ENCODE measurements at regions not wholly inside any gene's neighbourhood (a gene's known extent, or its start where the extent isn't known, plus 50 kb on each side); places are given as distances from the start of the nearest gene placed in this dataset.

DNA sequence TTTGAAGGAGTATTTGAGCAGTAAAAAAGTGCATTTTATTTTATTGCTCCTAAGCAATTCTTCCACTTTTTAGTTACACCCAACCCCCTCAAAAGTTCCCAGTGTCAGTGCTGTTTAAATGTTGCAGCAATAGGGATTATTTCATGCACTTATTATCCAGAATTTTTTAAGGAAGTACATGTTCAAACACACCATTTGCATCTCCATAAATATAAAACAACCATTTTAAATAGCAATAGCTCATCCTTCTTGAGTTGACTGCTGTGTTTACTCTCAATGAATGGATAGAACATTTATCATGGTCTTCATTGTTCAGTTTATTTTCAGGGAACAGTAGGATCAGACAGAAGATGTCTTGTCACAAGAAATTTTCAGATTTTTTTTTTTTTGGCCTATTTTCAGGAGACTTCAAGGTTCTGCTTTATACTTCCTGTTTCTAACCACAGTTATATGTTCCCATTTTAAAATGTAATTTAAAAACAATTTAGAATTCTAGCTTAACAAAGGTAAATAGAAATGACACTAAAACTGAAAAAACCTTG, 171.9 kb downstream of the TMA16 start:
- H3K79me2 ChIP-seq (ENCODE audit: insufficient read depth, low read length): peaks cover 16% of the 10 kb centered on the region
- peak overlapping the region; percentile 22 for H3K9ac ChIP-seq (ENCODE audit: insufficient read depth, low read length, poor library complexity, severe bottlenecking)
- H3K9me3 ChIP-seq (replicated peaks in 1 of 2; ENCODE audit: control insufficient read depth in 1 of 2, insufficient read depth in 1 of 2, low read length in 2 of 2): no peaks in the 10 kb centered on the region
- no peaks in the 10 kb centered on the region for H3K36me3 ChIP-seq (replicated peaks in 1 of 2; ENCODE audit: control insufficient read depth in 1 of 2, insufficient read depth in 2 of 2, low read length in 2 of 2)
- H3K27me3 ChIP-seq (ENCODE audit: control insufficient read depth in 2 of 2, insufficient read depth in 2 of 2, low read length in 2 of 2): no peaks in the 10 kb centered on the region
- Mint-ChIP-seq H3K27me3 (ENCODE audit: low read depth in 3 of 3) (no peaks in the 10 kb centered on the region), H3K9me3 (no peaks in the 10 kb centered on the region), H3K4me1 (peaks cover 61% of the 10 kb centered on the region), H3K36me3 (no peaks in the 10 kb centered on the region), H3K27ac (peak overlapping the region; percentile 88 to 94 (median 93)), H3K4me3 (peak overlapping the region; percentile 28 to 83)
- TF ChIP-seq, protein P1, sequence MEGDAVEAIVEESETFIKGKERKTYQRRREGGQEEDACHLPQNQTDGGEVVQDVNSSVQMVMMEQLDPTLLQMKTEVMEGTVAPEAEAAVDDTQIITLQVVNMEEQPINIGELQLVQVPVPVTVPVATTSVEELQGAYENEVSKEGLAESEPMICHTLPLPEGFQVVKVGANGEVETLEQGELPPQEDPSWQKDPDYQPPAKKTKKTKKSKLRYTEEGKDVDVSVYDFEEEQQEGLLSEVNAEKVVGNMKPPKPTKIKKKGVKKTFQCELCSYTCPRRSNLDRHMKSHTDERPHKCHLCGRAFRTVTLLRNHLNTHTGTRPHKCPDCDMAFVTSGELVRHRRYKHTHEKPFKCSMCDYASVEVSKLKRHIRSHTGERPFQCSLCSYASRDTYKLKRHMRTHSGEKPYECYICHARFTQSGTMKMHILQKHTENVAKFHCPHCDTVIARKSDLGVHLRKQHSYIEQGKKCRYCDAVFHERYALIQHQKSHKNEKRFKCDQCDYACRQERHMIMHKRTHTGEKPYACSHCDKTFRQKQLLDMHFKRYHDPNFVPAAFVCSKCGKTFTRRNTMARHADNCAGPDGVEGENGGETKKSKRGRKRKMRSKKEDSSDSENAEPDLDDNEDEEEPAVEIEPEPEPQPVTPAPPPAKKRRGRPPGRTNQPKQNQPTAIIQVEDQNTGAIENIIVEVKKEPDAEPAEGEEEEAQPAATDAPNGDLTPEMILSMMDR (IDR thresholded peaks at IDR 0.05): no peak
- H4K20me1 ChIP-seq (ENCODE audit: insufficient read depth, low read length): no peaks in the 10 kb centered on the region
- H3K4me1 ChIP-seq (ENCODE audit: control insufficient read depth in 1 of 2, insufficient read depth in 2 of 2, low read length in 2 of 2): peaks cover 58 to 67% of the 10 kb centered on the region in 2 donors
- intact Hi-C loops (cut with micrococcal nuclease): loop anchor here (5.0 kb wide), 2 partner anchors 54 to 109 kb away; no protein-coding TSS in a partner anchor
- DNase-seq: peak; percentile 46 to 74 (median 61)
- H3K4me3 ChIP-seq (replicated peaks in 1 of 3; ENCODE audit: low read depth in 2 of 3, low read length in 3 of 3): peak overlapping the region; percentile 11 to 64 (median 22)
- H3K4me2 ChIP-seq (replicated peaks; ENCODE audit: extremely low read depth, low read length, poor library complexity, severe bottlenecking): peak overlapping the region; percentile 72
- no peak overlapping the region for H2AFZ ChIP-seq (ENCODE audit: insufficient read depth, low read depth, low read length, poor library complexity, severe bottlenecking)
- H3K27ac ChIP-seq (ENCODE audit: low read depth in 1 of 2, low read length in 2 of 2): peak overlapping the region in 1 of 2 donors; percentile 78

DNA sequence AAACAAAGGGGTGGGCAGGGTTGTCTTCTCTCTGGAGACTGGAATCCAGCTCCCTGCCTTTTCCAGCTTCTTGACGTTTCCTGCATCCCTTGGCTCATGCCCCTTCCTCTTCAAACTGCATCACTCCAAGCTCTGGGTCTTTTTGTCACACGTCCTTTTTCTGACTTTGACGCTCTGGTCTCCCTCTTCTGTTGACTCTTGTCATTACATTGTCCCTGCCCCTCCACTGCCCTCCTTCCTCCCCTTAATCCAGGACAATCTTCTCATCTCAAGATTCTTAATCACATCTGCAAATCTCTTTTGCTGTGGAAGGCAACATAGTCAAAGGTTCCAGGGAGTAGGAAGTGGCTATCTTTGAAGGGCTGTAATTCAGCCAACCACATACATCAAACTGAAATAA, 178.3 kb downstream of the TMA16 start:
- Histone ChIP-seq H3K79me2 (ENCODE audit: insufficient read depth, low read length) (no peaks in the 10 kb centered on the region), H4K20me1 (ENCODE audit: insufficient read depth, low read length) (no peaks in the 10 kb centered on the region), H3K36me3 (replicated peaks in 1 of 2; ENCODE audit: control insufficient read depth in 1 of 2, insufficient read depth in 2 of 2, low read length in 2 of 2) (no peaks in the 10 kb centered on the region), H3K4me1 (ENCODE audit: control insufficient read depth in 1 of 2, insufficient read depth in 2 of 2, low read length in 2 of 2) (peaks cover 24 to 29% of the 10 kb centered on the region in 2 donors), H2AFZ (ENCODE audit: insufficient read depth, low read depth, low read length, poor library complexity, severe bottlenecking) (no peak overlapping the region), H3K9ac (ENCODE audit: insufficient read depth, low read length, poor library complexity, severe bottlenecking) (no peak overlapping the region), H3K27ac (ENCODE audit: low read depth in 1 of 2, low read length in 2 of 2) (no peak overlapping the region), H3K9me3 (replicated peaks in 1 of 2; ENCODE audit: control insufficient read depth in 1 of 2, insufficient read depth in 1 of 2, low read length in 2 of 2) (no peaks in the 10 kb centered on the region), H3K4me3 (replicated peaks in 1 of 3; ENCODE audit: low read depth in 2 of 3, low read length in 3 of 3) (no peak overlapping the region), H3K4me2 (replicated peaks; ENCODE audit: extremely low read depth, low read length, poor library complexity, severe bottlenecking) (no peak overlapping the region), H3K27me3 (ENCODE audit: control insufficient read depth in 2 of 2, insufficient read depth in 2 of 2, low read length in 2 of 2) (no peaks in the 10 kb centered on the region)
- no peak for DNase-seq
- peaks cover 33% of the 10 kb centered on the region for H3K4me1 Mint-ChIP-seq
- peaks cover 0 to 2% (median 1%) of the 10 kb centered on the region in 3 donors for H3K27me3 Mint-ChIP-seq (ENCODE audit: low read depth in 3 of 3)
- no peak overlapping the region for H3K4me3 Mint-ChIP-seq
- peak overlapping the region in 1 of 7 donors; percentile 12 for H3K27ac Mint-ChIP-seq
- intact Hi-C loops (cut with micrococcal nuclease): no loop called here
- WGBS (ENCODE audit: insufficient coverage): 95% methylated on average over 3 of the region's 3 CpGs
- TF ChIP-seq, protein P1 (IDR thresholded peaks at IDR 0.05): no peak
- H3K9me3 Mint-ChIP-seq: no peaks in the 10 kb centered on the region
- no peaks in the 10 kb centered on the region for H3K36me3 Mint-ChIP-seq

Data from CD14-positive monocyte (primary cell).